Panc1 (cell line): ENCODE measurements at regions not wholly inside any gene's neighbourhood (a gene's known extent, or its start where the extent isn't known, plus 50 kb on each side); places are given as distances from the start of the nearest gene placed in this dataset.

Source experiments
- ATAC-seq: fragments of 200-7000 bp; cut with Tn5 transposase; 2 replicates; pipeline ENCODE4 v1.9.1; 2020; ENCODE audit warnings: mild to moderate bottlenecking, moderate library complexity
- BruUV-seq: library from RNA; stranded (reverse); fragments of 400-500 nt; replicated peaks from 2 replicates; lab custom pipeline; 2021; lab: Mats Ljungman, UMichigan
- CTCF ChIA-PET: fragments of 300-600 bp; sonication (Branson Sonifier 250); formaldehyde crosslinking; loops from one replicate; lab custom pipeline; 2022; ENCODE audit warnings: antibody characterized with exemption; lab: Charles Lee
- POLR2A ChIA-PET: fragments of 300-600 bp; sonication (Branson Sonifier 250); formaldehyde crosslinking; loops from one replicate; lab custom pipeline; 2022; ENCODE audit warnings: antibody characterized with exemption; lab: Charles Lee
- DNase-seq: peaks from one replicate; pipeline ENCODE4 v3.0.0-alpha.2; 2010; ENCODE audit warnings: low read depth, low spot score
- H3K27ac ChIP-seq: 2 replicates; pipeline ENCODE4 v1.5.1; 2011; ENCODE audit warnings: mild to moderate bottlenecking, low read length, inconsistent platforms
- H3K27me3 ChIP-seq: fragments of 200-500 bp; sonication (Bioruptor generic); 2 replicates; pipeline ENCODE4 v1.6.0; 2014; ENCODE audit warnings: low read length, inconsistent platforms; ENCODE audit not compliant: control insufficient read depth, insufficient read depth
- H3K36me3 ChIP-seq: fragments of 200-500 bp; sonication (Bioruptor generic); 2 replicates; pipeline ENCODE4 v1.5.1; 2014; ENCODE audit warnings: inconsistent platforms, mild to moderate bottlenecking, low read length, moderate library complexity; ENCODE audit not compliant: control insufficient read depth, insufficient read depth
- H3K4me1 ChIP-seq: 2 replicates; pipeline ENCODE4 v1.5.1; 2011; ENCODE audit warnings: inconsistent platforms, mild to moderate bottlenecking, low read length, moderate library complexity; ENCODE audit not compliant: control insufficient read depth, insufficient read depth
- H3K4me3 ChIP-seq, 2 experiments: 2 replicates each; pipeline ENCODE4 v1.5.1; 2011 to 2012; ENCODE audit warnings: low read depth in 2 of 2, low read length in 2 of 2, mild to moderate bottlenecking in 2 of 2, inconsistent platforms in 1 of 2, moderate library complexity in 1 of 2
- H3K9me3 ChIP-seq: fragments of 200-500 bp; sonication (Bioruptor generic); 2 replicates; pipeline ENCODE4 v1.5.1; 2014; ENCODE audit warnings: low read depth, mild to moderate bottlenecking, inconsistent platforms, low read length, moderate library complexity; ENCODE audit not compliant: control insufficient read depth, insufficient read depth
- POLR2AphosphoS5 ChIP-seq: IDR thresholded peaks from 2 replicates; pipeline ENCODE4 v1.6.1; 2012; ENCODE audit warnings: mild to moderate bottlenecking, low read depth, low read length, moderate library complexity
- REST ChIP-seq, 2 experiments: IDR thresholded peaks; 2 replicates each; pipeline ENCODE4 v1.6.1; 2011 to 2012; ENCODE audit warnings: low read depth in 2 of 2, control low read depth in 1 of 2, low read length in 1 of 2, mild to moderate bottlenecking in 1 of 2, moderate library complexity in 1 of 2; ENCODE audit not compliant: insufficient read depth in 1 of 2
- SIN3A ChIP-seq: IDR thresholded peaks from 2 replicates; pipeline ENCODE4 v1.6.1; 2012; ENCODE audit warnings: low read depth, mild to moderate bottlenecking, low read length, moderate library complexity, borderline replicate concordance; ENCODE audit not compliant: insufficient read depth
- TCF7L2 ChIP-seq: IDR thresholded peaks from 2 replicates; pipeline ENCODE4 v1.6.1; 2011; ENCODE audit warnings: mild to moderate bottlenecking, low read depth, low read length, inconsistent platforms
- in situ Hi-C: cut with HindIII; loops from 2 replicates; pipeline ENCODE4 v1.10.0; 2016; ENCODE audit warnings: low sequenced_read_pairs, low pct_unique_long_range_greater_than_20kb
- intact Hi-C: fragments of 100-400 bp; cut with micrococcal nuclease; formaldehyde crosslinking; loops from one replicate; pipeline ENCODE4 v1.10.0; 2022; ENCODE audit not compliant: unreplicated experiment
- TF ChIP-seq, protein P1 (sequence below): fragments of 450-650 bp; IDR thresholded peaks from 2 replicates; pipeline ENCODE4 v1.5.1; 2017; ENCODE audit warnings: mild to moderate bottlenecking

- H3K9me3 ChIP-seq, result no peaks in the 10 kb centered on the region
- no peak overlapping the region for H3K27ac ChIP-seq
- BruUV-seq, result no TSS peak
- intact Hi-C loops, result no loop called here
- H3K36me3 ChIP-seq, result no peaks in the 10 kb centered on the region
- H3K4me1 ChIP-seq, result no peaks in the 10 kb centered on the region
- no peak for DNase-seq
- H3K4me3 ChIP-seq, result no peak overlapping the region
- ATAC-seq, result no peak
- in situ Hi-C loops, result no loop called here
- CTCF ChIA-PET, result no interaction called here
- POLR2A ChIA-PET, result no interaction called here
- no peak for TF ChIP-seq REST (IDR thresholded peaks at IDR 0.05; ENCODE audit: insufficient read depth in 1 of 2, low read depth in 2 of 2, low read length in 1 of 2)
- no peak for TF ChIP-seq TCF7L2
- TF ChIP-seq SIN3A, result no peak
- TF ChIP-seq POLR2AphosphoS5, result no peak
- H3K27me3 ChIP-seq, result no peaks in the 10 kb centered on the region
These were observed 983.4 kb downstream of the CCSER2 start for GRCh38 chr10:85311613-85312337.

DNA sequence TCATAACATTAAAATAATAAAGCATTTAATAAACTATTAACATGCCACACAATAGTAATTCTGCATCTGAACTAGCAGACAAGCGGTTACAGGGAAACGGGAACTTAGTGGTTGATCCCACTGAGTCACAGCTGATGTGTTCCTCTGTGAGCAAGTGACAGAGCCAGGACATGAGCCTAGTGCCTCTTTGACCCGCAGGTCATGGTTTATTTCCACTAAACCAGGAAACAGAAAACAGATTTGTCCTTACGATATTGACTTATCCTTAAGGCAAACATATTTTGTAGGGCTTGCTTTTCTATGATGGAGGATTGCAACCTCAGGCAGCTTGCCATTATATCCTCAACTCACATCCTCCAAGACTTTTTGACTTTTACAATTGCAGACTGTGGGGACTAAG lies 987.3 kb downstream of the CCSER2 start:
- POLR2A ChIA-PET, result no interaction called here
- no peaks in the 10 kb centered on the region for H3K36me3 ChIP-seq
- ATAC-seq (no peak), DNase-seq (no peak)
- H3K9me3 ChIP-seq, result no peaks in the 10 kb centered on the region
- no peak overlapping the region for H3K4me3 ChIP-seq
- TF ChIP-seq POLR2AphosphoS5, result no peak
- no peak for TF ChIP-seq REST (IDR thresholded peaks at IDR 0.05; ENCODE audit: insufficient read depth in 1 of 2, low read depth in 2 of 2, low read length in 1 of 2)
- TF ChIP-seq SIN3A, result no peak
- TF ChIP-seq TCF7L2, result no peak
- TF ChIP-seq, protein P1, sequence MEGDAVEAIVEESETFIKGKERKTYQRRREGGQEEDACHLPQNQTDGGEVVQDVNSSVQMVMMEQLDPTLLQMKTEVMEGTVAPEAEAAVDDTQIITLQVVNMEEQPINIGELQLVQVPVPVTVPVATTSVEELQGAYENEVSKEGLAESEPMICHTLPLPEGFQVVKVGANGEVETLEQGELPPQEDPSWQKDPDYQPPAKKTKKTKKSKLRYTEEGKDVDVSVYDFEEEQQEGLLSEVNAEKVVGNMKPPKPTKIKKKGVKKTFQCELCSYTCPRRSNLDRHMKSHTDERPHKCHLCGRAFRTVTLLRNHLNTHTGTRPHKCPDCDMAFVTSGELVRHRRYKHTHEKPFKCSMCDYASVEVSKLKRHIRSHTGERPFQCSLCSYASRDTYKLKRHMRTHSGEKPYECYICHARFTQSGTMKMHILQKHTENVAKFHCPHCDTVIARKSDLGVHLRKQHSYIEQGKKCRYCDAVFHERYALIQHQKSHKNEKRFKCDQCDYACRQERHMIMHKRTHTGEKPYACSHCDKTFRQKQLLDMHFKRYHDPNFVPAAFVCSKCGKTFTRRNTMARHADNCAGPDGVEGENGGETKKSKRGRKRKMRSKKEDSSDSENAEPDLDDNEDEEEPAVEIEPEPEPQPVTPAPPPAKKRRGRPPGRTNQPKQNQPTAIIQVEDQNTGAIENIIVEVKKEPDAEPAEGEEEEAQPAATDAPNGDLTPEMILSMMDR, result no peak
- no peak overlapping the region for H3K27ac ChIP-seq
- intact Hi-C loops (no loop called here), in situ Hi-C loops (no loop called here)
- no peaks in the 10 kb centered on the region for H3K4me1 ChIP-seq
- CTCF ChIA-PET, result no interaction called here
- no peaks in the 10 kb centered on the region for H3K27me3 ChIP-seq
- BruUV-seq, result no TSS peak
